Right atrium auricular region (tissue), 2 donors: ENCODE measurements at regions not wholly inside any gene's neighbourhood (a gene's known extent, or its start where the extent isn't known, plus 50 kb on each side); places are given as distances from the start of the nearest gene placed in this dataset.

Source experiments
- DNase-seq: peaks from one replicate; pipeline ENCODE4 v3.0.0-alpha.2; 2019; ENCODE audit warnings: low spot score
- H3K27ac ChIP-seq, 2 donors: fragments of 200-600 bp; sonication (generic); 1 replicate in 1 of 2; 2 replicates in 1 of 2; pipeline ENCODE4 v1.5.1; 2016 to 2019
- H3K27me3 ChIP-seq, 2 donors: fragments of 200-600 bp; sonication (generic); one replicate each; pipeline versions ENCODE4 v1.5.1 to v1.6.0; 2017 to 2019
- H3K36me3 ChIP-seq: fragments of 200-600 bp; sonication (generic); one replicate; pipeline ENCODE4 v1.5.1; 2016
- H3K4me1 ChIP-seq, 2 donors: fragments of 200-600 bp; sonication (generic); one replicate each; pipeline versions ENCODE4 v1.5.1 to v1.6.0; 2017 to 2019
- H3K4me3 ChIP-seq, 2 donors: fragments of 200-600 bp; sonication (generic); 1 replicate in 1 of 2; 2 replicates in 1 of 2; pipeline ENCODE4 v1.5.1; 2017 to 2019; ENCODE audit warnings: mild to moderate bottlenecking in 1 of 2, moderate library complexity in 1 of 2
- H3K9me3 ChIP-seq, 2 donors: fragments of 200-600 bp; sonication (generic); one replicate each; pipeline ENCODE4 v1.5.1; 2019
- CTCF ChIP-seq, 2 donors: fragments of 200-600 bp; sonication (generic); IDR thresholded peaks; one replicate each; pipeline ENCODE4 v1.5.1; 2019; ENCODE audit warnings: antibody characterized with exemption in 2 of 2

GRCh38 chr4:27594922-27595321, 734.3 kb downstream of the STIM2 start:
- H3K27me3 ChIP-seq = no peaks in the 10 kb centered on the region
- no peaks in the 10 kb centered on the region for H3K36me3 ChIP-seq
- TF ChIP-seq CTCF (IDR thresholded peaks at IDR 0.05) = no peak
- no peaks in the 10 kb centered on the region for H3K9me3 ChIP-seq
- DNase-seq = no peak
- H3K4me1 ChIP-seq = no peaks in the 10 kb centered on the region
- H3K4me3 ChIP-seq = no peak overlapping the region
- H3K27ac ChIP-seq = no peak overlapping the region

GRCh38 chr4:27595571-27596360, 735.1 kb downstream of the STIM2 start:
- Histone ChIP-seq H3K4me1 (no peaks in the 10 kb centered on the region), H3K27ac (no peak overlapping the region), H3K4me3 (no peak overlapping the region), H3K36me3 (no peaks in the 10 kb centered on the region), H3K9me3 (no peaks in the 10 kb centered on the region), H3K27me3 (no peaks in the 10 kb centered on the region)
- TF ChIP-seq CTCF (IDR thresholded peaks at IDR 0.05) = no peak
- no peak for DNase-seq

- Histone ChIP-seq H3K36me3 (no peaks in the 10 kb centered on the region), H3K4me1 (no peaks in the 10 kb centered on the region), H3K4me3 (no peak overlapping the region), H3K27ac (no peak overlapping the region), H3K27me3 (no peaks in the 10 kb centered on the region), H3K9me3 (no peaks in the 10 kb centered on the region)
- TF ChIP-seq CTCF (IDR thresholded peaks at IDR 0.05) = no peak
- no peak for DNase-seq
Measured at GRCh38 chr4:27602172-27602571, 741.5 kb downstream of the STIM2 start.

GRCh38 chr4:27604692-27605091, 744.1 kb downstream of the STIM2 start:
- Histone ChIP-seq H3K27me3 (no peaks in the 10 kb centered on the region), H3K36me3 (no peaks in the 10 kb centered on the region), H3K27ac (no peak overlapping the region), H3K4me1 (no peaks in the 10 kb centered on the region), H3K4me3 (no peak overlapping the region), H3K9me3 (no peaks in the 10 kb centered on the region)
- TF ChIP-seq CTCF (IDR thresholded peaks at IDR 0.05) = no peak
- DNase-seq = no peak

- TF ChIP-seq CTCF (IDR thresholded peaks at IDR 0.05) = no peak
- Histone ChIP-seq H3K36me3 (no peaks in the 10 kb centered on the region), H3K27me3 (no peaks in the 10 kb centered on the region), H3K27ac (no peak overlapping the region), H3K4me3 (no peak overlapping the region), H3K9me3 (no peaks in the 10 kb centered on the region), H3K4me1 (no peaks in the 10 kb centered on the region)
- no peak for DNase-seq
Measured at GRCh38 chr4:27616166-27616565, 755.5 kb downstream of the STIM2 start.

GRCh38 chr4:27619435-27619834, 758.8 kb downstream of the STIM2 start:
- no peaks in the 10 kb centered on the region for H3K4me1 ChIP-seq
- no peaks in the 10 kb centered on the region for H3K9me3 ChIP-seq
- H3K27ac ChIP-seq = no peak overlapping the region
- no peaks in the 10 kb centered on the region for H3K36me3 ChIP-seq
- no peak for DNase-seq
- no peaks in the 10 kb centered on the region for H3K27me3 ChIP-seq
- no peak overlapping the region for H3K4me3 ChIP-seq
- TF ChIP-seq CTCF (IDR thresholded peaks at IDR 0.05) = no peak
